Psoas muscle (tissue), 7 donors: ENCODE measurements at regions not wholly inside any gene's neighbourhood (a gene's known extent, or its start where the extent isn't known, plus 50 kb on each side); places are given as distances from the start of the nearest gene placed in this dataset.

ENCODE experiments used
- ATAC-seq, 4 donors: fragments of 200-7000 bp; cut with Tn5 transposase; one replicate each; pipeline ENCODE4 v1.9.1; 2020; ENCODE audit warnings: moderate library complexity in 3 of 4, mild to moderate bottlenecking in 2 of 4
- DNase-seq, 2 donors: peaks; one replicate each; pipeline ENCODE4 v3.0.0-alpha.2; 2020
- H3K27ac ChIP-seq: fragments of 200-600 bp; one replicate; pipeline ENCODE4 v1.8.0; 2022
- H3K27me3 ChIP-seq, 3 donors: fragments of 200-600 bp in 1 of 3; one replicate each; pipeline versions ENCODE4 v1.6.1 to v1.8.0; 2013 to 2022; ENCODE audit warnings: low read length in 2 of 3, mild to moderate bottlenecking in 2 of 3, moderate library complexity in 1 of 3; ENCODE audit not compliant: insufficient read depth in 3 of 3
- H3K36me3 ChIP-seq, 2 donors: fragments of 200-600 bp in 1 of 2; one replicate each; pipeline versions ENCODE4 v1.6.1 to v1.8.0; 2013 to 2022; ENCODE audit warnings: low read depth in 1 of 2, mild to moderate bottlenecking in 1 of 2, moderate library complexity in 1 of 2; ENCODE audit not compliant: insufficient read depth in 1 of 2
- H3K4me1 ChIP-seq: fragments of 200-600 bp; one replicate; pipeline ENCODE4 v1.8.0; 2022
- H3K4me3 ChIP-seq: fragments of 200-600 bp; one replicate; pipeline ENCODE4 v1.8.0; 2022; ENCODE audit warnings: mild to moderate bottlenecking
- H3K9me3 ChIP-seq: fragments of 200-600 bp; one replicate; pipeline ENCODE4 v1.8.0; 2022
- CTCF ChIP-seq: fragments of 200-600 bp; IDR thresholded peaks from one replicate; pipeline ENCODE4 v1.8.0; 2022; ENCODE audit warnings: antibody characterized with exemption
- WGBS, 3 donors: extraction: QIAGEN DNeasy Blood & Tissue Kit; methylation state at CpG; one replicate each; pipeline versions ENCODE4 v1.1.6 to v1.1.7; 2013; 5-methylcytosine and 5-hydroxymethylcytosine counted together
- intact Hi-C, 2 donors: fragments of 100-400 bp; cut with DNase I; formaldehyde crosslinking; loops; one replicate each; pipeline versions ENCODE4 v1.11.0 to v1.14.2; 2022
- donor health status: healthy with polysubstance abuse.
- donor health status: DM: no; HTN: no; CAD: no; lungs with moderate emphysema.
- donor health status: Bipolar disorder and iron deficiency.
- donor health status: healthy.
- donor health status: DM: yes; HTN: yes; CAD: no.
- donor health status: DM: no; HTN: no; CAD: no.
- donor health status: DM: yes; HTN: yes; CAD: no.

- no peaks in the 10 kb centered on the region for H3K9me3 ChIP-seq
- no peaks in the 10 kb centered on the region for H3K36me3 ChIP-seq
- no peak overlapping the region for H3K4me3 ChIP-seq
- no peak for DNase-seq
- H3K27ac ChIP-seq, result no peak overlapping the region
- 93 to 96% (median 94%) methylated on average over 2 of the region's 2 CpGs for WGBS, 3 donors
- H3K27me3 ChIP-seq, result no peaks in the 10 kb centered on the region
- TF ChIP-seq CTCF, result no peak
- H3K4me1 ChIP-seq, result no peaks in the 10 kb centered on the region
- intact Hi-C loops, result loop anchor here in 1 of 2 donors (10.0 kb wide), 1 partner anchor 45 kb away; no protein-coding TSS in a partner anchor
- ATAC-seq, result no peak
Measured at GRCh38 chr9:27629425-27629824, 56.1 kb upstream of the C9orf72 start.

GRCh38 chr9:27632254-27632653, 59.0 kb upstream of the C9orf72 start:
- 81 to 87% (median 82%) methylated on average over 6 of the region's 6 CpGs for WGBS, 3 donors

GRCh38 chr9:27633764-27634163, 60.5 kb upstream of the C9orf72 start:
- DNase-seq, result no peak
- 58 to 65% (median 60%) methylated on average over 4 of the region's 4 CpGs for WGBS, 3 donors

More at GRCh38 chr9:27632254-27632653, 59.0 kb upstream of the C9orf72 start:
- H3K4me1 ChIP-seq, result no peaks in the 10 kb centered on the region
- intact Hi-C loops, result no loop called here
- no peak overlapping the region for H3K4me3 ChIP-seq
- no peaks in the 10 kb centered on the region for H3K27me3 ChIP-seq
- TF ChIP-seq CTCF, result no peak
- no peaks in the 10 kb centered on the region for H3K9me3 ChIP-seq
- no peak overlapping the region for H3K27ac ChIP-seq
- ATAC-seq (no peak), DNase-seq (no peak)
- H3K36me3 ChIP-seq, result no peaks in the 10 kb centered on the region

GRCh38 chr9:27634879-27635278, 61.6 kb upstream of the C9orf72 start:
- no peak for TF ChIP-seq CTCF
- no peak overlapping the region for H3K27ac ChIP-seq
- H3K4me3 ChIP-seq, result no peak overlapping the region
- H3K4me1 ChIP-seq, result no peaks in the 10 kb centered on the region
- intact Hi-C loops, result no loop called here
- peaks cover 0 to 2% (median 0%) of the 10 kb centered on the region in 3 donors for H3K27me3 ChIP-seq
- 71 to 80% (median 80%) methylated on average over 2 of the region's 2 CpGs for WGBS, 3 donors
- no peaks in the 10 kb centered on the region for H3K9me3 ChIP-seq
- DNase-seq (no peak), ATAC-seq (no peak)
- no peaks in the 10 kb centered on the region for H3K36me3 ChIP-seq

More at GRCh38 chr9:27633764-27634163, 60.5 kb upstream of the C9orf72 start:
- ATAC-seq, result no peak
- no peaks in the 10 kb centered on the region for H3K9me3 ChIP-seq
- H3K36me3 ChIP-seq, result no peaks in the 10 kb centered on the region
- intact Hi-C loops, result no loop called here
- no peak overlapping the region for H3K4me3 ChIP-seq
- H3K27ac ChIP-seq, result no peak overlapping the region
- peaks cover 0 to 2% (median 0%) of the 10 kb centered on the region in 3 donors for H3K27me3 ChIP-seq
- no peak for TF ChIP-seq CTCF
- H3K4me1 ChIP-seq, result no peaks in the 10 kb centered on the region

GRCh38 chr9:27638716-27639115, 65.4 kb upstream of the C9orf72 start:
- no peak for DNase-seq
- intact Hi-C loops, result no loop called here
- Histone ChIP-seq H3K36me3 (no peaks in the 10 kb centered on the region), H3K27ac (no peak overlapping the region), H3K9me3 (no peaks in the 10 kb centered on the region), H3K4me3 (no peak overlapping the region), H3K4me1 (no peaks in the 10 kb centered on the region), H3K27me3 (peaks cover 0 to 2% (median 0%) of the 10 kb centered on the region in 3 donors)
- no peak for TF ChIP-seq CTCF
- no peak for ATAC-seq
- whole genome bisulfite sequencing, 3 donors, result 72 to 80% (median 76%) methylated on average over 6 of the region's 6 CpGs
